Activated naive CD8-positive, alpha-beta T cell treated with anti-CD3 and anti-CD28 coated beads for 36 hours (primary cell): ENCODE measurements at regions not wholly inside any gene's neighbourhood (a gene's known extent, or its start where the extent isn't known, plus 50 kb on each side); places are given as distances from the start of the nearest gene placed in this dataset.
"Not testable (repeated sequence)": the region's sequence is repeated elsewhere in the genome, so short reads cannot be mapped to it uniquely, and the experiment has no call there.

ENCODE experiments used
- DNase-seq: peaks from one replicate; pipeline ENCODE4 v3.0.0; 2021
- H3K27ac Mint-ChIP-seq: one replicate; pipeline ENCODE4 v1.8.0; 2022; ENCODE audit warnings: mild to moderate bottlenecking, moderate library complexity, mixed read lengths
- H3K27me3 Mint-ChIP-seq: one replicate; pipeline ENCODE4 v1.8.0; 2022; ENCODE audit warnings: mild to moderate bottlenecking, mixed read lengths
- H3K36me3 Mint-ChIP-seq: one replicate; pipeline ENCODE4 v1.8.0; 2021; ENCODE audit warnings: mild to moderate bottlenecking, mixed read lengths
- H3K4me1 Mint-ChIP-seq: one replicate; pipeline ENCODE4 v1.8.0; 2021; ENCODE audit warnings: mixed read lengths
- H3K4me3 Mint-ChIP-seq: one replicate; pipeline ENCODE4 v1.8.0; 2022; ENCODE audit warnings: mild to moderate bottlenecking, moderate library complexity, mixed read lengths
- H3K9me3 Mint-ChIP-seq: one replicate; pipeline ENCODE4 v1.8.0; 2022; ENCODE audit warnings: mixed read lengths

GRCh38 chr5:34339408-34340001, 296.5 kb upstream of the C1QTNF3 start:
- H3K36me3 Mint-ChIP-seq, result not testable (repeated sequence)

GRCh38 chr5:34354440-34354839, 301.7 kb upstream of the RAI14 start:
- not testable (repeated sequence) for H3K9me3 Mint-ChIP-seq, DNase-seq, H3K27ac Mint-ChIP-seq, H3K4me3 Mint-ChIP-seq, H3K4me1 Mint-ChIP-seq, H3K36me3 Mint-ChIP-seq, H3K27me3 Mint-ChIP-seq

More at GRCh38 chr5:34339408-34340001, 296.5 kb upstream of the C1QTNF3 start:
- H3K4me1 Mint-ChIP-seq, H3K27ac Mint-ChIP-seq, H3K27me3 Mint-ChIP-seq, H3K9me3 Mint-ChIP-seq, H3K4me3 Mint-ChIP-seq, DNase-seq: not testable (repeated sequence)

GRCh38 chr5:34371417-34371816, 284.7 kb upstream of the RAI14 start:
- peaks cover 15% of the 10 kb centered on the region for H3K27me3 Mint-ChIP-seq
- H3K36me3 Mint-ChIP-seq, DNase-seq, H3K4me1 Mint-ChIP-seq, H3K9me3 Mint-ChIP-seq, H3K27ac Mint-ChIP-seq, H3K4me3 Mint-ChIP-seq: not testable (repeated sequence)

GRCh38 chr5:34371817-34372216, 284.3 kb upstream of the RAI14 start:
- not testable (repeated sequence) for H3K4me3 Mint-ChIP-seq, H3K36me3 Mint-ChIP-seq, H3K27ac Mint-ChIP-seq, H3K4me1 Mint-ChIP-seq, H3K9me3 Mint-ChIP-seq, DNase-seq
- peaks cover 17% of the 10 kb centered on the region for H3K27me3 Mint-ChIP-seq

- peaks cover 17% of the 10 kb centered on the region for H3K27me3 Mint-ChIP-seq
- H3K9me3 Mint-ChIP-seq, H3K36me3 Mint-ChIP-seq, DNase-seq, H3K27ac Mint-ChIP-seq, H3K4me1 Mint-ChIP-seq, H3K4me3 Mint-ChIP-seq: not testable (repeated sequence)
These were observed 283.4 kb upstream of the RAI14 start for GRCh38 chr5:34372739-34373138.

- not testable (repeated sequence) for H3K4me3 Mint-ChIP-seq, DNase-seq, H3K27me3 Mint-ChIP-seq, H3K9me3 Mint-ChIP-seq, H3K27ac Mint-ChIP-seq, H3K36me3 Mint-ChIP-seq, H3K4me1 Mint-ChIP-seq
These were observed 278.5 kb upstream of the RAI14 start for GRCh38 chr5:34377651-34378050.

GRCh38 chr5:34378498-34378897, 277.6 kb upstream of the RAI14 start:
- H3K27ac Mint-ChIP-seq, H3K4me1 Mint-ChIP-seq, DNase-seq, H3K4me3 Mint-ChIP-seq, H3K9me3 Mint-ChIP-seq, H3K27me3 Mint-ChIP-seq, H3K36me3 Mint-ChIP-seq: not testable (repeated sequence)

- H3K4me1 Mint-ChIP-seq, H3K27me3 Mint-ChIP-seq, H3K4me3 Mint-ChIP-seq, H3K36me3 Mint-ChIP-seq, H3K27ac Mint-ChIP-seq, DNase-seq, H3K9me3 Mint-ChIP-seq: not testable (repeated sequence)
These were observed 267.4 kb upstream of the RAI14 start for GRCh38 chr5:34388754-34389153.

- Mint-ChIP-seq H3K36me3 (no peaks in the 10 kb centered on the region), H3K4me1 (no peaks in the 10 kb centered on the region), H3K27me3 (no peaks in the 10 kb centered on the region), H3K4me3 (no peak overlapping the region), H3K9me3 (no peaks in the 10 kb centered on the region), H3K27ac (no peak overlapping the region)
- no peak for DNase-seq
These were observed 246.8 kb upstream of the RAI14 start for GRCh38 chr5:34409373-34409772.

GRCh38 chr5:34410411-34411139, 245.6 kb upstream of the RAI14 start:
- Mint-ChIP-seq H3K4me3 (no peak overlapping the region), H3K9me3 (peaks cover 1% of the 10 kb centered on the region), H3K27me3 (peaks cover 1% of the 10 kb centered on the region), H3K27ac (no peak overlapping the region), H3K36me3 (no peaks in the 10 kb centered on the region), H3K4me1 (peaks cover under 1% of the 10 kb centered on the region)
- DNase-seq, result no peak

- DNase-seq, result no peak
- Mint-ChIP-seq H3K9me3 (peaks cover 2% of the 10 kb centered on the region), H3K27ac (no peak overlapping the region), H3K4me3 (no peak overlapping the region), H3K36me3 (no peaks in the 10 kb centered on the region), H3K4me1 (peaks cover 3% of the 10 kb centered on the region), H3K27me3 (peaks cover 7% of the 10 kb centered on the region)
These were observed 244.4 kb upstream of the RAI14 start for GRCh38 chr5:34411470-34412346.

- Mint-ChIP-seq H3K4me1 (peaks cover 3% of the 10 kb centered on the region), H3K27me3 (peaks cover 7% of the 10 kb centered on the region), H3K9me3 (peaks cover 2% of the 10 kb centered on the region), H3K36me3 (no peaks in the 10 kb centered on the region), H3K4me3 (no peak overlapping the region), H3K27ac (no peak overlapping the region)
- DNase-seq, result no peak
These were observed 243.4 kb upstream of the RAI14 start for GRCh38 chr5:34412736-34413135.

- peaks cover 7% of the 10 kb centered on the region for H3K9me3 Mint-ChIP-seq
- peaks cover 9% of the 10 kb centered on the region for H3K27me3 Mint-ChIP-seq
- H3K27ac Mint-ChIP-seq, result peak overlapping the region; percentile 47
- peaks cover 3% of the 10 kb centered on the region for H3K4me1 Mint-ChIP-seq
- DNase-seq, result peak; percentile 6
- peak overlapping the region; percentile 27 for H3K4me3 Mint-ChIP-seq
- H3K36me3 Mint-ChIP-seq, result peaks cover 2% of the 10 kb centered on the region
These were observed 240.4 kb upstream of the RAI14 start for GRCh38 chr5:34415559-34416198.

GRCh38 chr5:34416501-34417008, 239.6 kb upstream of the RAI14 start:
- peaks cover 11% of the 10 kb centered on the region for H3K27me3 Mint-ChIP-seq
- no peak overlapping the region for H3K4me3 Mint-ChIP-seq
- H3K4me1 Mint-ChIP-seq, result peaks cover 3% of the 10 kb centered on the region
- H3K27ac Mint-ChIP-seq, result no peak overlapping the region
- peaks cover 4% of the 10 kb centered on the region for H3K36me3 Mint-ChIP-seq
- no peak for DNase-seq
- H3K9me3 Mint-ChIP-seq, result peaks cover 7% of the 10 kb centered on the region

GRCh38 chr5:34420191-34420590, 235.9 kb upstream of the RAI14 start:
- H3K4me1 Mint-ChIP-seq, H3K9me3 Mint-ChIP-seq, H3K27ac Mint-ChIP-seq, H3K4me3 Mint-ChIP-seq, DNase-seq, H3K36me3 Mint-ChIP-seq: not testable (repeated sequence)
- peaks cover 11% of the 10 kb centered on the region for H3K27me3 Mint-ChIP-seq
